HG02759 (cell line): ENCODE measurements at regions not wholly inside any gene's neighbourhood (a gene's known extent, or its start where the extent isn't known, plus 50 kb on each side); places are given as distances from the start of the nearest gene placed in this dataset.
"Not testable (repeated sequence)": the region's sequence is repeated elsewhere in the genome, so short reads cannot be mapped to it uniquely, and the experiment has no call there.

Source experiments
- ATAC-seq: cut with Tn5 transposase; IDR thresholded peaks from one replicate; pipeline ENCODE4 v1.9.1; 2021; ENCODE audit warnings: mild to moderate bottlenecking, moderate library complexity; ENCODE audit not compliant: unreplicated experiment

GRCh38 chr5:153350175-153350883 is 140.1 kb upstream of the GRIA1 start:
- ATAC-seq, result no peak

- ATAC-seq, result peak; percentile 75
Measured at GRCh38 chr5:153352685-153353219, 137.7 kb upstream of the GRIA1 start.

- ATAC-seq, result peak; percentile 11
Measured at GRCh38 chr5:153357493-153358112, 132.9 kb upstream of the GRIA1 start.

GRCh38 chr5:153358315-153358976 is 132.0 kb upstream of the GRIA1 start:
- peak; percentile 91 for ATAC-seq

GRCh38 chr5:153360860-153361259 is 129.6 kb upstream of the GRIA1 start:
- peak; percentile 31 for ATAC-seq

GRCh38 chr5:153361735-153362409 is 128.6 kb upstream of the GRIA1 start:
- no peak for ATAC-seq

GRCh38 chr5:153365547-153365946 is 124.9 kb upstream of the GRIA1 start:
- peak; percentile 74 for ATAC-seq

GRCh38 chr5:153367466-153367865 is 123.0 kb upstream of the GRIA1 start:
- no peak for ATAC-seq

GRCh38 chr5:153372425-153373129 is 117.9 kb upstream of the GRIA1 start:
- ATAC-seq, result no peak

- ATAC-seq, result no peak
Measured at GRCh38 chr5:153373130-153373498, 117.4 kb upstream of the GRIA1 start.

GRCh38 chr5:153381630-153382029 is 108.8 kb upstream of the GRIA1 start:
- ATAC-seq, result not testable (repeated sequence)

- ATAC-seq, result no peak
Measured at GRCh38 chr5:153390569-153390968, 99.9 kb upstream of the GRIA1 start.

GRCh38 chr5:153399595-153399994 is 90.9 kb upstream of the GRIA1 start:
- ATAC-seq, result no peak

- ATAC-seq, result no peak
Measured at GRCh38 chr5:153400931-153401330, 89.5 kb upstream of the GRIA1 start.

- ATAC-seq, result no peak
Measured at GRCh38 chr5:153402550-153402949, 87.9 kb upstream of the GRIA1 start.

GRCh38 chr5:153403470-153403869 is 87.0 kb upstream of the GRIA1 start:
- no peak for ATAC-seq

- no peak for ATAC-seq
Measured at GRCh38 chr5:153404747-153405146, 85.7 kb upstream of the GRIA1 start.

GRCh38 chr5:153421676-153422075 is 68.8 kb upstream of the GRIA1 start:
- no peak for ATAC-seq

GRCh38 chr5:153425914-153426313 is 64.6 kb upstream of the GRIA1 start:
- ATAC-seq, result no peak

- peak; percentile 76 for ATAC-seq
Measured at GRCh38 chr5:153429761-153430380, 60.6 kb upstream of the GRIA1 start.
